ENCODE measurements at regions not wholly inside any gene's neighbourhood (a gene's known extent, or its start where the extent isn't known, plus 50 kb on each side); places are given as distances from the start of the nearest gene placed in this dataset.

DNA sequence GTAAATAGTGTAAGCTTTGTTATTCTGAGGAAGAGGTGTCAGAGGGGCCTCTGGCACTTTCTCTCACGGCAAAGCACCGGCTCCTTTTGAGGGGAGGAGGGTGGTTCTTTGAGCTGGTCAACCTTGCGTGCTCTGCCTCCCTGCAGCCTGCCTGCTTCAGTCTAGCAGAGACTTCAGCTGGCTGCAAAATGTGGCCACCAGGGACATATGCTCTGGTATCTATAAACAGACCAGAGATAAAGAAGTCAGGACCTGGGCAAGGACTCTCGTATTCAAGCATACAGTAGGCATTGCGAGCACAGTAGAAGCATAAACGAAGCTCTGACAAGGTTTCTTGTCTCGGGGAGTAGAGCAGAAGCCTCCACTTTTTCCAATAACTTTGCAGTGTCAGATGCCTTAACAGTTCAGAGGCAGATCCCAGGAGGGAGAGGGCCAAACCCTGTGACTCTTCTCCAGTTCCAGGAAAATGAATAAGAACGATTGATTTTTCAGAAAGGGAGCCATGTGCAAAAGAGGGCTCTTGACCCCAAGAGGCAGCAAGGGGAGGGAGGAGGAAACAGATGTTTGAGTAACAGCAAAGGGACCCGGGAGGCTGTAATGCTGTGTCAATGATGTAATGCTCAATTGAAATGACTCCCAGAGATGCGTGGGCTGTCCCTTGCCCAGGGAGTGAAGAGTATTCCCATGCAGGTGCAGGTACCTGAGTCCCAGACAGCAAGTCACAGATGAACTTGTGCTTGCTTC is 57.9 kb upstream of the TEX13D start:
- no peak overlapping the region for H3K27ac ChIP-seq
- DNase-seq (ENCODE audit: low read depth, low spot score) = no peak

DNA sequence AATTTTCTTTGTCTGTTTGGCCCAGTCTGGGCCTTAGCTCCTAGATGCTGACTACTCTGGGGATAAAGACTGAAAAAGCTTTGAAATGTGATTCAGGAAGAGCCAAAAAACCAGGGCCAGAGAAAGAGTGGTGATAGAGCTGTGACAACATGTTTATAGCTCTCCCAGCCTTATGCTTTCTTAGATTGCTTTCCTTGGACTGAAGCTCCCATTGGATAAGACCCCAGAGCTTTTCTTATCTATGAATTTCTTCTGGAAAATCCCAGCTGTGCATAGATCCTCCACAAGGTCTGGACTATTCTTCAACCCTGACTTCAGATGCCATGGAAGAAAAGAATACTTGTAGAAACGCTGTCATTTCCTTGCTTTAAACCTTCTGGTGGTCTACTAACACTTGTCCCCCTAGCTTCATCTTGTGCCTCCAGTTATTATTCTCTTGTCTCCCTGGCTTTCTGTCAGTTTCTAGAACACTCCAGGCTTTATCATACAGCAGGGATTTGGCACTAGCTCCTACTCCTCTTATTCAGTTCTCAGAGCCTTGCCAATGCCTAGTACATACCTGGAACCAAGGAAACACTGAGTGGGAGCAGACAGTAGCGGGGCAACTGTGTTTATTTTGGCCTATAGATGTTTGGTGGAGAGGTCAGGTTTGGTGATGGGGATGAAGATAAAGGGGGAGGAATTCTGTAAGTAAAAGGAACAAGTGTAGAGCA is 57.1 kb upstream of the TEX13D start:
- no peak overlapping the region for H3K27ac ChIP-seq
- DNase-seq (ENCODE audit: low read depth, low spot score) = no peak

DNA sequence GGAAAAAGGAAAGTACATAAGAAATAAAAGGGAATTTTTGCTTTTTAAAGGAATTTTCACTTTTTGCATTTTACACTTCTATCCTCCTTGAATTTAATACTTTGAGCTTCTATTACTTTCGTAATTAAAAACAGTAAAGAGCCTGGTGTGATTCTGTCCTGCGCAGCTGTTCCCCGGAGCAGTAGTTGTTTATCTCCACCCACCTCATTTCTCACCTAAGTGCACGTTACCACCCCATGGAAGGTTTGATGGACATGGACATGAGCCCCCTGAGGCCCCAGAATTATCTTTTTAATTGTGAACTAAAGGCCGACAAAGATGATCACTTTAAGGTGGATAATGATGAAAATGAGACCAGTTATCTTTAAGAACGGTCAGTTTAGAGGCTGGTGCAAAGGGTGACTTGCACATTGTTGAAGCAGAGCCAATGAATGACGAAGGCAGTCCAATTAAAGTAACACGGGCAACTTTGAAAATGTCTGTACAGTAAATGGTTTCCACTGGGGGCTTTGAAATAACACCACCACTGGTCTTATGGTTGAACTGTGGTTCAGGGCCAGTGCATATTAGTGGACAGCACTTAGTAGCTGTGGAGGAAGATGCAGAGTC is 52.1 kb upstream of the TEX13D start:
- no peak overlapping the region for H3K27ac ChIP-seq
- no peak for DNase-seq (ENCODE audit: low read depth, low spot score)

DNA sequence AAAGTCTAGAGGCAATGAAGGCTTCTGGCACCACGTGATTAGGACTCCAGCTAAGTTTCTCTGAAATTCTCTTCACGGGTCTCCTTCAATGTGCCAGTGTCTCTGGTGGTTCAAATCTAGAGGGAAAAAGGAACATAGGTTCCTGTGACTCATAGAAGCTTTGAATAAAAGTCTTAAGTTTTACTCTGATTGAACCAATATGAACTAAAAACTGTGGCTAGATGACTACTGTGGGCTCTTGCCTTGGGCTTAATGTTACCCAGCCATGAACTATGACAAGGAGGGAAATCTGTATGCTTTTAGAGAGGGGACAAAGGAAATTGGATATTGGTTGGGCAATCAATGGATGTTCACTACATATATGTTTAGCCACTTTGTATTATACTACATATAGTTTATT is 49.9 kb upstream of the TEX13D start:
- no peak for DNase-seq (ENCODE audit: low read depth, low spot score)
- H3K27ac ChIP-seq = no peak overlapping the region

All from epithelial cell of prostate (primary cell).